ENCODE measurements at regions not wholly inside any gene's neighbourhood (a gene's known extent, or its start where the extent isn't known, plus 50 kb on each side); places are given as distances from the start of the nearest gene placed in this dataset.
"Not testable (repeated sequence)": the region's sequence is repeated elsewhere in the genome, so short reads cannot be mapped to it uniquely, and the experiment has no call there.

- TF ChIP-seq POLR2A (IDR thresholded peaks at IDR 0.05; ENCODE audit: low read depth) (no peak), CTCF (IDR thresholded peaks at IDR 0.05) (no peak), EP300 (IDR thresholded peaks at IDR 0.05) (no peak), POLR2AphosphoS5 (IDR thresholded peaks at IDR 0.05) (no peak)
- DNase-seq (ENCODE audit: extremely low spot score): no peak
- H3K36me3 ChIP-seq: no peaks in the 10 kb centered on the region
- peak overlapping the region in 2 of 4 donors; percentile 27 to 39 for H3K27ac ChIP-seq (replicated peaks in 1 of 4)
- H3K4me1 ChIP-seq: peaks cover 2 to 9% (median 5%) of the 10 kb centered on the region in 4 donors
- intact Hi-C loops (cut with DNase I): no loop called here
- 73% methylated on average over 6 of the region's 6 CpGs for WGBS
- H3K27me3 ChIP-seq: no peaks in the 10 kb centered on the region
- no peaks in the 10 kb centered on the region for H3K9me3 ChIP-seq
- H3K4me3 ChIP-seq: no peak overlapping the region
Measured at GRCh38 chr1:178607718-178608408, 95.0 kb downstream of the TEX35 start.

GRCh38 chr1:178609015-178609414 is 96.1 kb downstream of the TEX35 start:
- no peaks in the 10 kb centered on the region for H3K9me3 ChIP-seq
- H3K4me3 ChIP-seq: no peak overlapping the region
- H3K36me3 ChIP-seq: no peaks in the 10 kb centered on the region
- TF ChIP-seq POLR2AphosphoS5 (IDR thresholded peaks at IDR 0.05) (no peak), POLR2A (IDR thresholded peaks at IDR 0.05; ENCODE audit: low read depth) (no peak), CTCF (IDR thresholded peaks at IDR 0.05) (no peak), EP300 (IDR thresholded peaks at IDR 0.05) (no peak)
- 22% methylated on average over 2 of the region's 2 CpGs for WGBS
- intact Hi-C loops (cut with DNase I): no loop called here
- H3K27ac ChIP-seq (replicated peaks in 1 of 4): peak overlapping the region in 2 of 4 donors; percentile 17 to 50
- peaks cover 2 to 9% (median 5%) of the 10 kb centered on the region in 4 donors for H3K4me1 ChIP-seq
- no peaks in the 10 kb centered on the region for H3K27me3 ChIP-seq
- DNase-seq (ENCODE audit: extremely low spot score): no peak

GRCh38 chr1:178610690-178611410 is 97.9 kb downstream of the TEX35 start:
- H3K9me3 ChIP-seq; H3K36me3 ChIP-seq; H3K4me3 ChIP-seq; H3K27me3 ChIP-seq; intact Hi-C loops (cut with DNase I); DNase-seq (ENCODE audit: extremely low spot score); H3K27ac ChIP-seq (replicated peaks in 1 of 4); H3K4me1 ChIP-seq: not testable (repeated sequence)
- WGBS: 84% methylated on average over 10 of the region's 10 CpGs

GRCh38 chr1:178612261-178612660 is 99.4 kb downstream of the TEX35 start:
- 50% methylated on average over 2 of the region's 2 CpGs for WGBS
- TF ChIP-seq EP300 (IDR thresholded peaks at IDR 0.05) (no peak), CTCF (IDR thresholded peaks at IDR 0.05) (no peak), POLR2AphosphoS5 (IDR thresholded peaks at IDR 0.05) (no peak), POLR2A (IDR thresholded peaks at IDR 0.05; ENCODE audit: low read depth) (no peak)
- no peak overlapping the region for H3K4me3 ChIP-seq
- no peaks in the 10 kb centered on the region for H3K36me3 ChIP-seq
- intact Hi-C loops (cut with DNase I): no loop called here
- peaks cover 2 to 9% (median 5%) of the 10 kb centered on the region in 4 donors for H3K4me1 ChIP-seq
- H3K27me3 ChIP-seq: no peaks in the 10 kb centered on the region
- no peaks in the 10 kb centered on the region for H3K9me3 ChIP-seq
- DNase-seq (ENCODE audit: extremely low spot score): no peak
- no peak overlapping the region for H3K27ac ChIP-seq (replicated peaks in 1 of 4)

- Histone ChIP-seq H3K27me3 (no peaks in the 10 kb centered on the region), H3K27ac (replicated peaks in 1 of 4) (no peak overlapping the region), H3K4me1 (peaks cover 2 to 5% (median 4%) of the 10 kb centered on the region in 4 donors), H3K36me3 (no peaks in the 10 kb centered on the region), H3K9me3 (no peaks in the 10 kb centered on the region), H3K4me3 (no peak overlapping the region)
- no peak for DNase-seq (ENCODE audit: extremely low spot score)
- 94% methylated on average over 3 of the region's 3 CpGs for WGBS
- TF ChIP-seq CTCF (IDR thresholded peaks at IDR 0.05): no peak
- no peak for TF ChIP-seq POLR2AphosphoS5 (IDR thresholded peaks at IDR 0.05)
- no peak for TF ChIP-seq POLR2A (IDR thresholded peaks at IDR 0.05; ENCODE audit: low read depth)
- no peak for TF ChIP-seq EP300 (IDR thresholded peaks at IDR 0.05)
- intact Hi-C loops (cut with DNase I): no loop called here
Measured at GRCh38 chr1:178613271-178613945, 100.5 kb downstream of the TEX35 start.

Data from esophagus muscularis mucosa (tissue), 4 donors.